ENCODE measurements at regions not wholly inside any gene's neighbourhood (a gene's known extent, or its start where the extent isn't known, plus 50 kb on each side); places are given as distances from the start of the nearest gene placed in this dataset.

- H3K36me3 ChIP-seq (ENCODE audit: control insufficient read depth, insufficient read depth, low read length), result no peaks in the 10 kb centered on the region
- no peak overlapping the region for H2AFZ ChIP-seq (ENCODE audit: low read depth, low read length)
- intact Hi-C loops (cut with micrococcal nuclease) (no loop called here), in situ Hi-C loops (cut with MboI) (no loop called here)
- no peaks in the 10 kb centered on the region for H3K27me3 ChIP-seq (ENCODE audit: control insufficient read depth in 2 of 2, insufficient read depth in 2 of 2, low read length in 2 of 2)
- no peak for TF ChIP-seq ZNF76 (CRISPR knock-in tag; IDR thresholded peaks at IDR 0.05; ENCODE audit: borderline replicate concordance)
- H3K9me1 ChIP-seq (ENCODE audit: control insufficient read depth, insufficient read depth, low read length), result no peaks in the 10 kb centered on the region
- no peaks in the 10 kb centered on the region for H3K9me3 ChIP-seq (replicated peaks; ENCODE audit: control insufficient read depth, insufficient read depth, low read depth, low read length)
- no peaks in the 10 kb centered on the region for H4K20me1 ChIP-seq (replicated peaks; ENCODE audit: control insufficient read depth, insufficient read depth, low read length)
- DNase-seq (ENCODE audit: extremely low read depth in 1 of 4, low spot score in 3 of 4) (no peak), ATAC-seq (no peak), FAIRE-seq (no peak)
- H3K4me1 ChIP-seq (replicated peaks in 1 of 2; ENCODE audit: control insufficient read depth in 2 of 2, insufficient read depth in 2 of 2, low read length in 2 of 2), result no peaks in the 10 kb centered on the region
- ChIA-PET CTCF (ENCODE audit: low intra/inter-chr PET ratio) (no interaction called here), POLR2A (no interaction called here)
- BruUV-seq (replicated peaks), result no TSS peak
- H3K4me2 ChIP-seq (ENCODE audit: insufficient read depth, low read length), result no peak overlapping the region
- H3K27ac ChIP-seq (ENCODE audit: extremely low read depth, low read depth, low read length), result no peak overlapping the region
- no peak overlapping the region for H3K4me3 ChIP-seq
- H3K9ac ChIP-seq (ENCODE audit: insufficient read depth in 1 of 2, low read depth in 2 of 2, low read length in 2 of 2), result no peak overlapping the region
- no peaks in the 10 kb centered on the region for H3K79me2 ChIP-seq (ENCODE audit: control insufficient read depth, insufficient read depth, low read length)
- 3% methylated on average over 8 of the region's 8 CpGs for WGBS (ENCODE audit: insufficient coverage, low coverage, missing lambda C conversion rate)
Measured at GRCh38 chr3:117793622-117794265, 1084.2 kb downstream of the TUSC7 start.

GRCh38 chr3:117798221-117798620, 1088.6 kb downstream of the TUSC7 start:
- Histone ChIP-seq H3K9me1 (ENCODE audit: control insufficient read depth, insufficient read depth, low read length) (no peaks in the 10 kb centered on the region), H3K9me3 (replicated peaks; ENCODE audit: control insufficient read depth, insufficient read depth, low read depth, low read length) (no peaks in the 10 kb centered on the region), H4K20me1 (replicated peaks; ENCODE audit: control insufficient read depth, insufficient read depth, low read length) (no peaks in the 10 kb centered on the region), H3K79me2 (ENCODE audit: control insufficient read depth, insufficient read depth, low read length) (no peaks in the 10 kb centered on the region), H3K4me1 (replicated peaks in 1 of 2; ENCODE audit: control insufficient read depth in 2 of 2, insufficient read depth in 2 of 2, low read length in 2 of 2) (no peaks in the 10 kb centered on the region), H3K27me3 (ENCODE audit: control insufficient read depth in 2 of 2, insufficient read depth in 2 of 2, low read length in 2 of 2) (no peaks in the 10 kb centered on the region), H3K9ac (ENCODE audit: insufficient read depth in 1 of 2, low read depth in 2 of 2, low read length in 2 of 2) (no peak overlapping the region), H3K4me2 (ENCODE audit: insufficient read depth, low read length) (no peak overlapping the region), H3K36me3 (ENCODE audit: control insufficient read depth, insufficient read depth, low read length) (no peaks in the 10 kb centered on the region), H3K27ac (ENCODE audit: extremely low read depth, low read depth, low read length) (no peak overlapping the region), H2AFZ (ENCODE audit: low read depth, low read length) (no peak overlapping the region), H3K4me3 (no peak overlapping the region)
- intact Hi-C loops (cut with micrococcal nuclease) (no loop called here), in situ Hi-C loops (cut with MboI) (no loop called here)
- DNase-seq (ENCODE audit: extremely low read depth in 1 of 4, low spot score in 3 of 4) (no peak), FAIRE-seq (no peak), ATAC-seq (no peak)
- WGBS (ENCODE audit: insufficient coverage, low coverage, missing lambda C conversion rate), result 0% methylated on average over 3 of the region's 3 CpGs
- CTCF ChIA-PET (ENCODE audit: low intra/inter-chr PET ratio), result no interaction called here
- BruUV-seq (replicated peaks), result no TSS peak
- POLR2A ChIA-PET, result no interaction called here
- TF ChIP-seq ID3 (CRISPR knock-in tag; IDR thresholded peaks at IDR 0.05) (no peak), ID3 (tag; IDR thresholded peaks at IDR 0.05) (no peak), FOXO4 (CRISPR knock-in tag; IDR thresholded peaks at IDR 0.05) (no peak), BRF2 (IDR thresholded peaks at IDR 0.05; ENCODE audit: borderline replicate concordance, insufficient read depth, insufficient read length) (no peak), RFX1 (IDR thresholded peaks at IDR 0.05) (no peak), GMEB1 (CRISPR knock-in tag; IDR thresholded peaks at IDR 0.05) (no peak), ATF2 (CRISPR knock-in tag; IDR thresholded peaks at IDR 0.05) (no peak)

All from K562 (cell line).